ENCODE measurements at regions not wholly inside any gene's neighbourhood (a gene's known extent, or its start where the extent isn't known, plus 50 kb on each side); places are given as distances from the start of the nearest gene placed in this dataset.

DNA sequence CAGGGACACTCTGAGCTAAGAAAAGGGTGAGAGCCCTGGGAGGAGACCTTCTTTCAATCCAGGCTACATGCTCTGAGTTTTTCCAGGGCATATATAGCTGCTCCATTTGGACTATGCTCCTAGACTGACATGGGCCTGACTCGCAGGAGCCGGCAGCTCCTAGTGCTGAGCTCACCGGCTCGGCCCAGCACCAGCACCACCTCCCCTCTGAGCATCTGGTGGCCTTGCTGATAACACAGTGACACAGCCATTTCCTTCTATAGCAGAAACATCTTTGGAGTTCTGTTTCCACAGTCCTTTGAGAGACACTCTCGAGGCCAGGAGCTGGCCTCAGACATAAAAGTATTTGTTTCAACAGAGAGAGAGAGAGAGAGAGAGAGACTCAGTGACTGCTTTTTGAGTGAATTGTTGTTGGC is 184.9 kb downstream of the TM9SF2 start:
- TF ChIP-seq, protein P1, sequence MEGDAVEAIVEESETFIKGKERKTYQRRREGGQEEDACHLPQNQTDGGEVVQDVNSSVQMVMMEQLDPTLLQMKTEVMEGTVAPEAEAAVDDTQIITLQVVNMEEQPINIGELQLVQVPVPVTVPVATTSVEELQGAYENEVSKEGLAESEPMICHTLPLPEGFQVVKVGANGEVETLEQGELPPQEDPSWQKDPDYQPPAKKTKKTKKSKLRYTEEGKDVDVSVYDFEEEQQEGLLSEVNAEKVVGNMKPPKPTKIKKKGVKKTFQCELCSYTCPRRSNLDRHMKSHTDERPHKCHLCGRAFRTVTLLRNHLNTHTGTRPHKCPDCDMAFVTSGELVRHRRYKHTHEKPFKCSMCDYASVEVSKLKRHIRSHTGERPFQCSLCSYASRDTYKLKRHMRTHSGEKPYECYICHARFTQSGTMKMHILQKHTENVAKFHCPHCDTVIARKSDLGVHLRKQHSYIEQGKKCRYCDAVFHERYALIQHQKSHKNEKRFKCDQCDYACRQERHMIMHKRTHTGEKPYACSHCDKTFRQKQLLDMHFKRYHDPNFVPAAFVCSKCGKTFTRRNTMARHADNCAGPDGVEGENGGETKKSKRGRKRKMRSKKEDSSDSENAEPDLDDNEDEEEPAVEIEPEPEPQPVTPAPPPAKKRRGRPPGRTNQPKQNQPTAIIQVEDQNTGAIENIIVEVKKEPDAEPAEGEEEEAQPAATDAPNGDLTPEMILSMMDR (optimal IDR thresholded peaks at IDR 0.05 in 1 of 3, IDR thresholded peaks at IDR 0.05 in 1 of 3, conservative IDR thresholded peaks at IDR 0.05 in 1 of 3; ENCODE audit: extremely low read depth in 1 of 3, insufficient read depth in 2 of 3, low read length in 3 of 3) = no peak
- TF ChIP-seq EZH2 (IDR thresholded peaks at IDR 0.05; ENCODE audit: low read length) = no peak
